Neural cell (in vitro differentiated cells): ENCODE measurements at regions not wholly inside any gene's neighbourhood (a gene's known extent, or its start where the extent isn't known, plus 50 kb on each side); places are given as distances from the start of the nearest gene placed in this dataset.

ENCODE experiments used
- H2AFZ ChIP-seq: fragments of 200-600, 300-800 bp; sonication (generic), shearing (Covaris generic); 2 replicates; pipeline ENCODE4 v1.6.0; 2014; ENCODE audit warnings: low read depth, mild to moderate bottlenecking, antibody characterized with exemption, low read length, moderate library complexity
- H3F3A ChIP-seq: fragments of 200-600 bp; shearing (Covaris generic); 2 replicates; pipeline ENCODE4 v1.6.1; 2016; ENCODE audit warnings: mild to moderate bottlenecking, moderate library complexity, mixed read lengths, antibody characterized with exemption, low read length; ENCODE audit not compliant: insufficient read depth, poor library complexity, severe bottlenecking
- H3K27ac ChIP-seq: fragments of 200-600, 300-800 bp; sonication (generic), shearing (Covaris generic); 2 replicates; pipeline ENCODE4 v1.5.1; 2014; ENCODE audit warnings: mild to moderate bottlenecking, low read length, moderate library complexity
- H3K27me3 ChIP-seq: fragments of 300-800, 200-600 bp; sonication (generic), shearing (Covaris generic); 2 replicates; pipeline ENCODE4 v1.6.0; 2014; ENCODE audit warnings: mild to moderate bottlenecking, low read depth, low read length, moderate library complexity; ENCODE audit not compliant: insufficient read depth
- H3K36me3 ChIP-seq: fragments of 300-800, 200-600 bp; sonication (generic), shearing (Covaris generic); 2 replicates; pipeline ENCODE4 v1.5.1; 2014; ENCODE audit warnings: mild to moderate bottlenecking, antibody characterized with exemption, low read length, moderate library complexity; ENCODE audit not compliant: insufficient read depth
- H3K4me2 ChIP-seq: fragments of 300-800, 200-600 bp; sonication (generic), shearing (Covaris generic); 2 replicates; pipeline ENCODE4 v1.6.0; 2014; ENCODE audit warnings: mild to moderate bottlenecking, low read length
- H3K4me3 ChIP-seq: fragments of 300-800, 200-600 bp; sonication (generic), shearing (Covaris generic); 2 replicates; pipeline ENCODE4 v1.5.1; 2014; ENCODE audit warnings: mild to moderate bottlenecking, low read length, moderate library complexity
- H3K79me2 ChIP-seq: fragments of 200-600 bp; shearing (Covaris generic); replicated peaks from 2 replicates; pipeline ENCODE4 v1.6.0; 2014; ENCODE audit warnings: mild to moderate bottlenecking, low read length, moderate library complexity; ENCODE audit not compliant: insufficient read depth
- H3K9ac ChIP-seq: fragments of 300-800, 200-600 bp; sonication (generic), shearing (Covaris generic); 2 replicates; pipeline ENCODE4 v1.6.1; 2016; ENCODE audit warnings: mild to moderate bottlenecking, low read length, mixed read lengths
- H3K9me2 ChIP-seq: fragments of 200-600 bp; shearing (Covaris generic); 2 replicates; pipeline ENCODE4 v1.6.1; 2016; ENCODE audit warnings: mild to moderate bottlenecking, low read length, mixed read lengths; ENCODE audit not compliant: insufficient read depth
- H3K9me3 ChIP-seq: fragments of 200-600, 300-800 bp; sonication (generic), shearing (Covaris generic); 2 replicates; pipeline ENCODE4 v1.6.1; 2016; ENCODE audit warnings: mild to moderate bottlenecking, mixed run types, low read length, moderate library complexity, mixed read lengths
- H4K20me1 ChIP-seq: fragments of 200-600 bp; shearing (Covaris generic); 2 replicates; pipeline ENCODE4 v1.6.1; 2016; ENCODE audit warnings: mild to moderate bottlenecking, mixed run types; ENCODE audit not compliant: insufficient read depth
- EP300 ChIP-seq: fragments of 450-650 bp; conservative IDR thresholded peaks from 2 replicates; pipeline ENCODE4 v1.6.1; 2014; ENCODE audit warnings: antibody characterized with exemption, mild to moderate bottlenecking, moderate library complexity; ENCODE audit not compliant: poor library complexity, severe bottlenecking
- EZH2 ChIP-seq: fragments of 200-600, 300-800 bp; shearing (Covaris generic), sonication (generic); IDR thresholded peaks from 2 replicates; pipeline ENCODE4 v1.6.1; 2014; ENCODE audit warnings: antibody characterized with exemption, low read length, borderline replicate concordance, mild to moderate bottlenecking; ENCODE audit not compliant: insufficient read depth, poor library complexity, severe bottlenecking
- MXI1 ChIP-seq: fragments of 450-650 bp; conservative IDR thresholded peaks from 2 replicates; pipeline ENCODE4 v1.6.1; 2014; ENCODE audit warnings: antibody characterized with exemption, mild to moderate bottlenecking; ENCODE audit not compliant: poor library complexity, severe bottlenecking
- POLR2AphosphoS5 ChIP-seq: IDR thresholded peaks from 2 replicates; pipeline ENCODE4 v1.6.1; 2012
- RAD21 ChIP-seq: fragments of 450-650 bp; conservative IDR thresholded peaks from 2 replicates; pipeline ENCODE4 v1.6.1; 2014; ENCODE audit warnings: antibody characterized with exemption, mild to moderate bottlenecking, moderate library complexity
- REST ChIP-seq: IDR thresholded peaks from 2 replicates; pipeline ENCODE4 v1.6.1; 2012; ENCODE audit warnings: borderline replicate concordance
- SMC3 ChIP-seq: fragments of 450-650 bp; conservative IDR thresholded peaks from 2 replicates; pipeline ENCODE4 v1.6.1; 2014; ENCODE audit warnings: antibody characterized with exemption, mild to moderate bottlenecking, moderate library complexity; ENCODE audit not compliant: poor library complexity
- TAF1 ChIP-seq: IDR thresholded peaks from 2 replicates; pipeline ENCODE4 v1.6.1; 2012; ENCODE audit warnings: low read depth
- TF ChIP-seq, protein P1 (sequence below): fragments of 450-650 bp; IDR thresholded peaks from 2 replicates; pipeline ENCODE4 v1.5.1; 2014; ENCODE audit warnings: antibody characterized with exemption, mild to moderate bottlenecking, moderate library complexity; ENCODE audit not compliant: poor library complexity, severe bottlenecking

GRCh38 chr2:196242131-196242620, 70.8 kb upstream of the STK17B start:
- Histone ChIP-seq H4K20me1 (no peaks in the 10 kb centered on the region), H3K79me2 (no peaks in the 10 kb centered on the region), H3K9ac (no peak overlapping the region), H3K4me2 (no peak overlapping the region), H3K27me3 (no peaks in the 10 kb centered on the region), H3K9me3 (no peaks in the 10 kb centered on the region), H3K36me3 (peaks cover 4% of the 10 kb centered on the region), H2AFZ (no peak overlapping the region), H3K4me3 (no peak overlapping the region), H3K9me2 (no peaks in the 10 kb centered on the region), H3F3A (no peaks in the 10 kb centered on the region), H3K27ac (no peak overlapping the region)
- no peak for TF ChIP-seq EP300
- TF ChIP-seq RAD21 = no peak
- TF ChIP-seq EZH2 = no peak
- no peak for TF ChIP-seq POLR2AphosphoS5
- no peak for TF ChIP-seq TAF1
- TF ChIP-seq MXI1 = no peak
- TF ChIP-seq, protein P1, sequence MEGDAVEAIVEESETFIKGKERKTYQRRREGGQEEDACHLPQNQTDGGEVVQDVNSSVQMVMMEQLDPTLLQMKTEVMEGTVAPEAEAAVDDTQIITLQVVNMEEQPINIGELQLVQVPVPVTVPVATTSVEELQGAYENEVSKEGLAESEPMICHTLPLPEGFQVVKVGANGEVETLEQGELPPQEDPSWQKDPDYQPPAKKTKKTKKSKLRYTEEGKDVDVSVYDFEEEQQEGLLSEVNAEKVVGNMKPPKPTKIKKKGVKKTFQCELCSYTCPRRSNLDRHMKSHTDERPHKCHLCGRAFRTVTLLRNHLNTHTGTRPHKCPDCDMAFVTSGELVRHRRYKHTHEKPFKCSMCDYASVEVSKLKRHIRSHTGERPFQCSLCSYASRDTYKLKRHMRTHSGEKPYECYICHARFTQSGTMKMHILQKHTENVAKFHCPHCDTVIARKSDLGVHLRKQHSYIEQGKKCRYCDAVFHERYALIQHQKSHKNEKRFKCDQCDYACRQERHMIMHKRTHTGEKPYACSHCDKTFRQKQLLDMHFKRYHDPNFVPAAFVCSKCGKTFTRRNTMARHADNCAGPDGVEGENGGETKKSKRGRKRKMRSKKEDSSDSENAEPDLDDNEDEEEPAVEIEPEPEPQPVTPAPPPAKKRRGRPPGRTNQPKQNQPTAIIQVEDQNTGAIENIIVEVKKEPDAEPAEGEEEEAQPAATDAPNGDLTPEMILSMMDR = no peak
- TF ChIP-seq SMC3 = no peak
- no peak for TF ChIP-seq REST

- no peak overlapping the region for H3K4me2 ChIP-seq
- no peaks in the 10 kb centered on the region for H3F3A ChIP-seq
- H2AFZ ChIP-seq = no peak overlapping the region
- no peaks in the 10 kb centered on the region for H3K36me3 ChIP-seq
- no peaks in the 10 kb centered on the region for H4K20me1 ChIP-seq
- no peak overlapping the region for H3K9ac ChIP-seq
- no peaks in the 10 kb centered on the region for H3K27me3 ChIP-seq
- no peak overlapping the region for H3K4me3 ChIP-seq
- no peak for TF ChIP-seq RAD21
- no peak for TF ChIP-seq SMC3
- TF ChIP-seq POLR2AphosphoS5 = no peak
- TF ChIP-seq EZH2 = no peak
- no peak for TF ChIP-seq MXI1
- TF ChIP-seq, protein P1 = no peak
- TF ChIP-seq EP300 = no peak
- TF ChIP-seq TAF1 = no peak
- no peak for TF ChIP-seq REST
- H3K79me2 ChIP-seq = no peaks in the 10 kb centered on the region
- no peaks in the 10 kb centered on the region for H3K9me2 ChIP-seq
- H3K9me3 ChIP-seq = no peaks in the 10 kb centered on the region
- no peak overlapping the region for H3K27ac ChIP-seq
Observed at GRCh38 chr2:196244516-196244915, 73.1 kb upstream of the STK17B start.
